ENCODE measurements at regions not wholly inside any gene's neighbourhood (a gene's known extent, or its start where the extent isn't known, plus 50 kb on each side); places are given as distances from the start of the nearest gene placed in this dataset.

- TF ChIP-seq, protein P1, sequence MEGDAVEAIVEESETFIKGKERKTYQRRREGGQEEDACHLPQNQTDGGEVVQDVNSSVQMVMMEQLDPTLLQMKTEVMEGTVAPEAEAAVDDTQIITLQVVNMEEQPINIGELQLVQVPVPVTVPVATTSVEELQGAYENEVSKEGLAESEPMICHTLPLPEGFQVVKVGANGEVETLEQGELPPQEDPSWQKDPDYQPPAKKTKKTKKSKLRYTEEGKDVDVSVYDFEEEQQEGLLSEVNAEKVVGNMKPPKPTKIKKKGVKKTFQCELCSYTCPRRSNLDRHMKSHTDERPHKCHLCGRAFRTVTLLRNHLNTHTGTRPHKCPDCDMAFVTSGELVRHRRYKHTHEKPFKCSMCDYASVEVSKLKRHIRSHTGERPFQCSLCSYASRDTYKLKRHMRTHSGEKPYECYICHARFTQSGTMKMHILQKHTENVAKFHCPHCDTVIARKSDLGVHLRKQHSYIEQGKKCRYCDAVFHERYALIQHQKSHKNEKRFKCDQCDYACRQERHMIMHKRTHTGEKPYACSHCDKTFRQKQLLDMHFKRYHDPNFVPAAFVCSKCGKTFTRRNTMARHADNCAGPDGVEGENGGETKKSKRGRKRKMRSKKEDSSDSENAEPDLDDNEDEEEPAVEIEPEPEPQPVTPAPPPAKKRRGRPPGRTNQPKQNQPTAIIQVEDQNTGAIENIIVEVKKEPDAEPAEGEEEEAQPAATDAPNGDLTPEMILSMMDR (IDR thresholded peaks at IDR 0.05) = no peak
- TF ChIP-seq EP300 (IDR thresholded peaks at IDR 0.05) = no peak
- no peak for TF ChIP-seq POLR2A (IDR thresholded peaks at IDR 0.05)
Observed at GRCh38 chr21:15326032-15326867, 261.4 kb upstream of the NRIP1 start.

Data from suprapubic skin (tissue), 3 donors.